ENCODE measurements at regions not wholly inside any gene's neighbourhood (a gene's known extent, or its start where the extent isn't known, plus 50 kb on each side); places are given as distances from the start of the nearest gene placed in this dataset.

DNA sequence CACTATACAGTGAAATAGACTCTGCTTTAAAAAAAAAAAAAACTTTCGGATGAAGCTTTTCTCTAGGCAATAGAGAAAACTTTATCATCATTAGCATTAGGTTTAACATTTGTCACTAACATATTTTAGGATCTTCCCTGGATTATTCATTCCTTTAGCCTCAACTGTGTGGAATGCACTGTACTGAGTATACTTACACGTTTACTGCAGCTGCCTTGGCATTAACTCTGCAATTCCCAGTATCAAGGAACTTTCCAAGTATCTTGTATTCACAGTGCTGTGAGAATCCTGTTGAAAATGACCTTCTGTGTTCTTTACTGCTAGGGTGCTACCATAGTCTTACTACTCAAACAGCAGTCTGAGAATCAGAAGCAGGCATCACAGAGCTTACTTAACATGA is 328.2 kb upstream of the COL3A1 start:
- H3K4me1 ChIP-seq (ENCODE audit: control insufficient read depth, insufficient read depth, low read length), result no peaks in the 10 kb centered on the region
- H3K27ac ChIP-seq (ENCODE audit: extremely low read depth, low read depth, low read length), result no peak overlapping the region
- no peak overlapping the region for H3K4me3 ChIP-seq (ENCODE audit: low read depth, low read length)
- ChIA-PET CTCF (interaction anchor here (0.7 kb wide), 1 partner anchor 11 kb away, joined by 5 read pairs; no protein-coding TSS in a partner anchor), POLR2A (no interaction called here)
- H3K9me3 ChIP-seq (ENCODE audit: control insufficient read depth, insufficient read depth, low read depth, low read length), result no peaks in the 10 kb centered on the region
- H3K36me3 ChIP-seq (ENCODE audit: control insufficient read depth in 2 of 2, insufficient read depth in 1 of 2, low read length in 2 of 2), result no peaks in the 10 kb centered on the region
- TF ChIP-seq ZNF155 (tag by site-specific recombination; IDR thresholded peaks at IDR 0.05) (no peak), ZNF335 (tag by site-specific recombination; conservative IDR thresholded peaks at IDR 0.05) (no peak), ZXDB (tag by site-specific recombination; IDR thresholded peaks at IDR 0.05) (no peak), ZNF138 (tag by site-specific recombination; IDR thresholded peaks at IDR 0.05; ENCODE audit: borderline replicate concordance) (no peak), ZNF274 (IDR thresholded peaks at IDR 0.05; ENCODE audit: low read length) (no peak), ZNF274 (tag by site-specific recombination; IDR thresholded peaks at IDR 0.05; ENCODE audit: borderline replicate concordance) (no peak), ZNF626 (tag by site-specific recombination; IDR thresholded peaks at IDR 0.05) (no peak), ZNF701 (tag by site-specific recombination; IDR thresholded peaks at IDR 0.05) (no peak), ZNF473 (tag by site-specific recombination; IDR thresholded peaks at IDR 0.05) (no peak), ZNF624 (tag by site-specific recombination; IDR thresholded peaks at IDR 0.05) (no peak), ZNF133 (tag by site-specific recombination; IDR thresholded peaks at IDR 0.05) (no peak), BCL11B (tag by site-specific recombination; IDR thresholded peaks at IDR 0.05; ENCODE audit: low read depth) (no peak), ZNF501 (tag by site-specific recombination; IDR thresholded peaks at IDR 0.05) (no peak), ZNF184 (tag by site-specific recombination; IDR thresholded peaks at IDR 0.05) (no peak), ZNF548 (tag by site-specific recombination; IDR thresholded peaks at IDR 0.05) (no peak), ZNF211 (tag by site-specific recombination; IDR thresholded peaks at IDR 0.05; ENCODE audit: low read depth) (no peak), ZNF24 (tag by site-specific recombination; IDR thresholded peaks at IDR 0.05) (no peak), ZNF571 (tag by site-specific recombination; IDR thresholded peaks at IDR 0.05) (no peak)
- TF ChIP-seq, protein P1, sequence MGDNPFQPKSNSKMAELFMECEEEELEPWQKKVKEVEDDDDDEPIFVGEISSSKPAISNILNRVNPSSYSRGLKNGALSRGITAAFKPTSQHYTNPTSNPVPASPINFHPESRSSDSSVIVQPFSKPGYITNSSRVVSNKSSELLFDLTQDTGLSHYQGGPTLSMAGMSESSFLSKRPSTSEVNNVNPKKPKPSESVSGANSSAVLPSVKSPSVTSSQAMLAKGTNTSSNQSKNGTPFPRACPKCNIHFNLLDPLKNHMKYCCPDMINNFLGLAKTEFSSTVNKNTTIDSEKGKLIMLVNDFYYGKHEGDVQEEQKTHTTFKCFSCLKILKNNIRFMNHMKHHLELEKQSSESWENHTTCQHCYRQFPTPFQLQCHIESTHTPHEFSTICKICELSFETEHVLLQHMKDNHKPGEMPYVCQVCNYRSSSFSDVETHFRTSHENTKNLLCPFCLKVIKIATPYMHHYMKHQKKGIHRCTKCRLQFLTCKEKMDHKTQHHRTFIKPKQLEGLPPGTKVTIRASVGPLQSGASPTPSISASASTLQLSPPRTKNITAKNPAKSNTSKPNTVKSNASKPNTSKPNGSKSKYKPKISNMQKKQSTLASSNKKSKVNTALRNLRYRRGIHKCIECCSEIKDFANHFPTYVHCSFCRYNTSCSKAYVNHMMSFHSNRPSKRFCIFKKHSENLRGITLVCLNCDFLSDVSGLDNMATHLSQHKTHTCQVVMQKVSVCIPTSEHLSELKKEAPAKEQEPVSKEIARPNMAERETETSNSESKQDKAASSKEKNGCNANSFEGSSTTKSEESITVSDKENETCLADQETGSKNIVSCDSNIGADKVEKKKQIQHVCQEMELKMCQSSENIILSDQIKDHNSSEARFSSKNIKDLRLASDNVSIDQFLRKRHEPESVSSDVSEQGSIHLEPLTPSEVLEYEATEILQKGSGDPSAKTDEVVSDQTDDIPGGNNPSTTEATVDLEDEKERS (tag by site-specific recombination; IDR thresholded peaks at IDR 0.05), result no peak
- TF ChIP-seq, protein P2, sequence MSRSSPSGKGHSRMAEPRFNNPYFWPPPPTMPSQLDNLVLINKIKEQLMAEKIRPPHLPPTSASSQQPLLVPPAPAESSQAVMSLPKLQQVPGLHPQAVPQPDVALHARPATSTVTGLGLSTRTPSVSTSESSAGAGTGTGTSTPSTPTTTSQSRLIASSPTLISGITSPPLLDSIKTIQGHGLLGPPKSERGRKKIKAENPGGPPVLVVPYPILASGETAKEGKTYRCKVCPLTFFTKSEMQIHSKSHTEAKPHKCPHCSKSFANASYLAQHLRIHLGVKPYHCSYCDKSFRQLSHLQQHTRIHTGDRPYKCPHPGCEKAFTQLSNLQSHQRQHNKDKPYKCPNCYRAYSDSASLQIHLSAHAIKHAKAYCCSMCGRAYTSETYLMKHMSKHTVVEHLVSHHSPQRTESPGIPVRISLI (tag by site-specific recombination; IDR thresholded peaks at IDR 0.05), result no peak
- TF ChIP-seq, protein P3, sequence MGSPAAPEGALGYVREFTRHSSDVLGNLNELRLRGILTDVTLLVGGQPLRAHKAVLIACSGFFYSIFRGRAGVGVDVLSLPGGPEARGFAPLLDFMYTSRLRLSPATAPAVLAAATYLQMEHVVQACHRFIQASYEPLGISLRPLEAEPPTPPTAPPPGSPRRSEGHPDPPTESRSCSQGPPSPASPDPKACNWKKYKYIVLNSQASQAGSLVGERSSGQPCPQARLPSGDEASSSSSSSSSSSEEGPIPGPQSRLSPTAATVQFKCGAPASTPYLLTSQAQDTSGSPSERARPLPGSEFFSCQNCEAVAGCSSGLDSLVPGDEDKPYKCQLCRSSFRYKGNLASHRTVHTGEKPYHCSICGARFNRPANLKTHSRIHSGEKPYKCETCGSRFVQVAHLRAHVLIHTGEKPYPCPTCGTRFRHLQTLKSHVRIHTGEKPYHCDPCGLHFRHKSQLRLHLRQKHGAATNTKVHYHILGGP (tag by site-specific recombination; IDR thresholded peaks at IDR 0.05), result no peak

DNA sequence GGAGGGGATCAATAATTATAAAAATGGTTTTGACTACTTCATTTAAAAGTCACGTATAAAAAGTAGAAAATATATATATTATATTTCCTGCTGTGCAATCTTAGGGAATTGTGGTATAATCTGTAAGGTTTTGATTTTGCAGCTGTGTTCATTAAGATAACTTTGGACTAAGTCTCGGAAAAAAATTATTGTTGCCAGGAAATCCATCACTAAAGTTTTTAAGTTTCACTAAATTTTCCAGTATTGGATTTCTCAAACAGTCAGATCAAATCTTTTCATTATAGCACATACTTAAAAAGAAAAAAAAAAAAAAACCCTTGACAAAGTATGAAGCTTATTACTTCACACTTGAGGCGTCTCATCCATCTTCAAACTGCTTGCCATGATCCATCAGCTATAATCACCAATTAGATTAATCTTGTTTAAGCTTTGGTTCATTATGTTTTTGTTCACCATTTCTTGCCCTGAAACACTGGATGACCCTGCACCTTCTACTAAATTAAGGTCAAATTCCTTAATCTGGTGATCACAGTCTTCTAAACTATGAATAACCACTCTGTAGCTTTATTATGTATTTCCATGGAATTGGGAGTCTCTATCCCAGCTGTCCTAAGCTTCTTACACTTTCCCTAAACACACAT is 326.6 kb upstream of the COL3A1 start:
- Histone ChIP-seq H3K4me3 (ENCODE audit: low read depth, low read length) (no peak overlapping the region), H3K9me3 (ENCODE audit: control insufficient read depth, insufficient read depth, low read depth, low read length) (no peaks in the 10 kb centered on the region), H3K27ac (ENCODE audit: extremely low read depth, low read depth, low read length) (no peak overlapping the region), H3K4me1 (ENCODE audit: control insufficient read depth, insufficient read depth, low read length) (no peaks in the 10 kb centered on the region), H3K36me3 (ENCODE audit: control insufficient read depth in 2 of 2, insufficient read depth in 1 of 2, low read length in 2 of 2) (no peaks in the 10 kb centered on the region)
- no peak for TF ChIP-seq RBAK (tag by site-specific recombination; IDR thresholded peaks at IDR 0.05)
- no peak for TF ChIP-seq ZBTB48 (tag by site-specific recombination; IDR thresholded peaks at IDR 0.05)
- TF ChIP-seq, protein P4, sequence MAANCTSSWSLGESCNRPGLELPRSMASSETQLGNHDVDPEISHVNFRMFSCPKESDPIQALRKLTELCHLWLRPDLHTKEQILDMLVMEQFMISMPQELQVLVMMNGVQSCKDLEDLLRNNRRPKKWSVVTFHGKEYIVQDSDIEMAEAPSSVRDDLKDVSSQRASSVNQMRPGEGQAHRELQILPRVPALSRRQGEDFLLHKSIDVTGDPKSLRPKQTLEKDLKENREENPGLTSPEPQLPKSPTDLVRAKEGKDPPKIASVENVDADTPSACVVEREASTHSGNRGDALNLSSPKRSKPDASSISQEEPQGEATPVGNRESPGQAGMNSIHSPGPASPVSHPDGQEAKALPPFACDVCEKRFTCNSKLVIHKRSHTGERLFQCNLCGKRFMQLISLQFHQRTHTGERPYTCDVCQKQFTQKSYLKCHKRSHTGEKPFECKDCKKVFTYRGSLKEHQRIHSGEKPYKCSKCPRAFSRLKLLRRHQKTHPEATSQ (tag by site-specific recombination; IDR thresholded peaks at IDR 0.05), result no peak
- TF ChIP-seq ZNF341 (tag by site-specific recombination; IDR thresholded peaks at IDR 0.05; ENCODE audit: low read depth), result no peak
- TF ChIP-seq, protein P5, sequence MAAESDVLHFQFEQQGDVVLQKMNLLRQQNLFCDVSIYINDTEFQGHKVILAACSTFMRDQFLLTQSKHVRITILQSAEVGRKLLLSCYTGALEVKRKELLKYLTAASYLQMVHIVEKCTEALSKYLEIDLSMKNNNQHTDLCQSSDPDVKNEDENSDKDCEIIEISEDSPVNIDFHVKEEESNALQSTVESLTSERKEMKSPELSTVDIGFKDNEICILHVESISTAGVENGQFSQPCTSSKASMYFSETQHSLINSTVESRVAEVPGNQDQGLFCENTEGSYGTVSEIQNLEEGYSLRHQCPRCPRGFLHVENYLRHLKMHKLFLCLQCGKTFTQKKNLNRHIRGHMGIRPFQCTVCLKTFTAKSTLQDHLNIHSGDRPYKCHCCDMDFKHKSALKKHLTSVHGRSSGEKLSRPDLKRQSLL (tag by site-specific recombination; IDR thresholded peaks at IDR 0.05), result no peak
- no peak for TF ChIP-seq KLF16 (tag by site-specific recombination; IDR thresholded peaks at IDR 0.05)
- POLR2A ChIA-PET, result no interaction called here
- CTCF ChIA-PET, result interaction anchor here (0.5 to 0.8 kb wide), 4 partner anchors 9 to 773 kb away, joined by 3 to 6 read pairs (median 4); no protein-coding TSS in a partner anchor
